Activated CD4-positive, alpha-beta T cell treated with anti-CD3 and anti-CD28 coated beads, Interleukin-2, amount 10 ng/mL, durations not matched to agents 7 days and 5 days (primary cell): ENCODE measurements at regions not wholly inside any gene's neighbourhood (a gene's known extent, or its start where the extent isn't known, plus 50 kb on each side); places are given as distances from the start of the nearest gene placed in this dataset.

Experiments used
- CTCF ChIA-PET: fragments of 350-600 bp; sonication (Branson Sonifier 250); formaldehyde crosslinking; loops from one replicate; lab custom pipeline; 2021; ENCODE audit warnings: antibody characterized with exemption; lab: Charles Lee
- POLR2A ChIA-PET: fragments of 350-600 bp; sonication (Branson Sonifier 250); formaldehyde crosslinking; loops from one replicate; lab custom pipeline; 2021; ENCODE audit warnings: antibody characterized with exemption; lab: Charles Lee
- DNase-seq: peaks from one replicate; pipeline ENCODE4 v3.0.0-alpha.2; 2020
- H3K27ac Mint-ChIP-seq: one replicate; pipeline ENCODE4 v1.8.0; 2021; ENCODE audit warnings: mild to moderate bottlenecking, moderate library complexity, mixed read lengths
- H3K27me3 Mint-ChIP-seq: one replicate; pipeline ENCODE4 v1.8.0; 2021; ENCODE audit warnings: mixed read lengths
- H3K36me3 Mint-ChIP-seq: one replicate; pipeline ENCODE4 v1.8.0; 2021; ENCODE audit warnings: low read depth, mixed read lengths
- H3K4me1 Mint-ChIP-seq: one replicate; pipeline ENCODE4 v1.8.0; 2021; ENCODE audit warnings: mixed read lengths
- H3K4me3 Mint-ChIP-seq: one replicate; pipeline ENCODE4 v1.8.0; 2021; ENCODE audit warnings: mild to moderate bottlenecking, moderate library complexity, mixed read lengths
- H3K9me3 Mint-ChIP-seq: one replicate; pipeline ENCODE4 v1.8.0; 2021; ENCODE audit warnings: mixed read lengths

DNA sequence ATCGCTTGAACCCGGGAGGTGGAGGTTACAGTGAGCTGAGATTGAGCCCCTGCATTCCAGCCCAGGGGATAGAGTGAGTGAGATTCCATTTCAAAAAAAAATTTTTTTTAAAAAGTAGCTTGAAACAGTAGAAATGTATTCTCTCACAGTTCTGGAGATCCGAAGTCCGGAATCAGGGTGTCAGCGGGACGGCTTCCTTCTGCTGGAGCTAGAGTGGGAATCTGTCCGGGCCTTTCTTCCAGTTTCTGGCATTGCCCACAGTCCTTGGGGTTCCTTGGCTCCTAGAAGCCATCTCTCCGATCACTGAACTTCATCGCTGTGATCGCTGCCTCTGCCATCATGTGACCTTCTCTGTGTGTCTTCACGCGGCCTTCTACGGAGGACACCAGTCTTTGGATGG is 181.2 kb upstream of the CIBAR2 start:
- no peak for DNase-seq
- H3K27me3 Mint-ChIP-seq = peaks cover 2% of the 10 kb centered on the region
- H3K9me3 Mint-ChIP-seq = no peaks in the 10 kb centered on the region
- no peaks in the 10 kb centered on the region for H3K36me3 Mint-ChIP-seq
- no peaks in the 10 kb centered on the region for H3K4me1 Mint-ChIP-seq
- H3K4me3 Mint-ChIP-seq = no peak overlapping the region
- ChIA-PET POLR2A (no interaction called here), CTCF (no interaction called here)
- H3K27ac Mint-ChIP-seq = no peak overlapping the region

- Mint-ChIP-seq H3K4me3 (no peak overlapping the region), H3K9me3 (no peaks in the 10 kb centered on the region), H3K36me3 (no peaks in the 10 kb centered on the region), H3K4me1 (no peaks in the 10 kb centered on the region), H3K27me3 (peaks cover 2% of the 10 kb centered on the region), H3K27ac (no peak overlapping the region)
- ChIA-PET CTCF (no interaction called here), POLR2A (no interaction called here)
- no peak for DNase-seq
Measured at GRCh38 chr16:85293904-85294642, 181.8 kb upstream of the CIBAR2 start.

DNA sequence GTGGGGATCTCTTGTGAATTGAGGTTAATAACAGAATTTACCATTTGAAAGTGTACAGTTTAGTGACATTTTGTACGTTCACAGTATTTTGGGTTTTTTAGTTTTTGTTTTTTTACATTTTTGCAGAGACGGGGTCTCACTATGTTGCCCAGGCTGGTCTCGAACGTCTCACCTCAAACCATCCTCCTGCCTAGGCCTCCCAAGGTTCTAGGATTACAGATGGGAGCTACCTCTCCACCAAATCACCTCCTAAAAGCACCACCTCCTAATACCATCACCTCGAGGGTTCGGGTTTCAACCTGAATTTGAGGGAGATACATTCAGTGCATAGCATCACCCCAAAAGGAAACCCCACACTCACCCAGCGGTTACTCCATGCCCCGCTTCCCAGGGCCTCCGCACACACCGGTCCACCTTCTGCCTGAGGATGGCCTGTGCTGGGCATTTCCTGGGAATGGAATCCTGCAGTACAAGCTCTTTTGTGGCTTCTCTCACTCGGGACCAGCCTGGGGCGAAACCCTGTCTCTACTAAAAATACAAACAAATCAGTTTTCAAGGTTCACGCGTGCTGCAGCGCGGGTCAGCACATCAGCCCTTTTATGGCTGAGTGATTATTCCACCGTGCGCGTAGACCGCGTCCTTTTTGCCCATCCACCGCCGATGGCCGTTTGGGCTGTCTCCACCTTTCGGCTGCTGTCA is 182.7 kb upstream of the CIBAR2 start:
- H3K27me3 Mint-ChIP-seq = peaks cover 2% of the 10 kb centered on the region
- H3K4me3 Mint-ChIP-seq = no peak overlapping the region
- POLR2A ChIA-PET = no interaction called here
- no peak for DNase-seq
- H3K9me3 Mint-ChIP-seq = no peaks in the 10 kb centered on the region
- H3K36me3 Mint-ChIP-seq = no peaks in the 10 kb centered on the region
- no peaks in the 10 kb centered on the region for H3K4me1 Mint-ChIP-seq
- no peak overlapping the region for H3K27ac Mint-ChIP-seq
- CTCF ChIA-PET = no interaction called here

DNA sequence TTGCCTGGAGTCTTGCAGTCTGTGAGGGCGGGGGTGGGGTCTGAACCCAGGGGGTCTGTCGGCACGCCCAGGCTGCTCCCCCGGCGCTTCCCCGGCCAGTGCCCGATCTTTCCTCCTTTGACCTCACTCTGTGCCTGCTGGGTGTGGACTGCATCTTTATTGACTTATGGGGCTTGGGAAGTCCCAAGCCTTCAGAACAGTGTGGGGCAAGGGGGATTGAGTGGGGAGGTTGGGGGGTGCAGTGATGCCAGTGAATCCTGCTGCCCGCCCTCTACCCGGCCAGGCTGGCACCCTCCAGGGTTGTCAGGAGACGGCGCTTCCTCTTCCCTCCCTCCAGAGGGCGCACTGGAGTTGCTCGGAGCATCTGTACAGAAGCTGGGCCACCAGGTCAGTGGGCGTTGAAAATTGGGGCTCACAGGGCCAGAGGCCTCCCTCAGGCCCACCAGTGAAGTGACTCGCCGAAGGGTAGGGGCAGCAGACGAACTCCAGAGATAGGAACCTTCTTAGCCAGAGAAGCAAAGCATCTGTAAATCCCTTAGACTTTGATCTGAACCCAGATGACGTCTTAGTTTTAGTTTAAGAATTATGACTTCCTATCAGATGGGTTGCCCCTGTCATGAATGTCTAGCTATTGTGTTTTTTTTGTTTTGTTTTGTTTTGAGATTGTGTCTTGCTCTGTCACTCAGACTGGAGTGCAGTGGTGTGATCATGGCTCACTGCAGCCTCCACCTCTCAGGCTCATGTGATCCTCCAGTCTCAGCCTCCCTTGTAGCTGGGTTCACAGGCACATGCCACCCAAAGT is 184.8 kb upstream of the CIBAR2 start:
- no peaks in the 10 kb centered on the region for H3K9me3 Mint-ChIP-seq
- no peak overlapping the region for H3K27ac Mint-ChIP-seq
- ChIA-PET CTCF (interaction anchor here (0.6 to 2.6 kb wide), 9 partner anchors 8 to 272 kb away, joined by 3 to 10 read pairs (median 4); no protein-coding TSS in a partner anchor), POLR2A (no interaction called here)
- H3K4me1 Mint-ChIP-seq = no peaks in the 10 kb centered on the region
- no peaks in the 10 kb centered on the region for H3K36me3 Mint-ChIP-seq
- no peak overlapping the region for H3K4me3 Mint-ChIP-seq
- peak; percentile 64 for DNase-seq
- H3K27me3 Mint-ChIP-seq = peaks cover 2% of the 10 kb centered on the region

DNA sequence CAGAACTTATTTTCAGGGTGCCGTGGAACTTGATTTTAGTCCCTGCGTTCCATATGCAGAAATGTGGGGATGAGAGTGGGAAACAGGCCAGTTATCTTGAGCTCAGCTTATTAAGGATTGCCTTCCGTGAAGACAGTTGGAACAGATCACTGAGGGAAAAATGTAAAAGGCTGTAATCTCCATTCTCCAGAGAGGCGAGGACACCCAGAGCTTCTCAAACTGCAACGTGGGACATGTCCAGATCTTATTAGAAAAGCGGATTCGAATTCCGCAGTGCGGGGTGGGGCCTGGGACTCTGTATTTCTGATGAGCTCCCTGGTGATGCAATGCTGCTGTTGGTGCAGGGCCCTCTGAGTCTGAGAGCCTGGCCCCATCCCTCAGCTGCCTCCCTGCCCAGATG is 185.6 kb upstream of the CIBAR2 start:
- POLR2A ChIA-PET = no interaction called here
- Mint-ChIP-seq H3K4me1 (no peaks in the 10 kb centered on the region), H3K9me3 (no peaks in the 10 kb centered on the region), H3K36me3 (no peaks in the 10 kb centered on the region), H3K27ac (no peak overlapping the region), H3K27me3 (peaks cover 2% of the 10 kb centered on the region), H3K4me3 (no peak overlapping the region)
- CTCF ChIA-PET = interaction anchor here (0.5 to 2.6 kb wide), 6 partner anchors 8 to 311 kb away, joined by 3 to 10 read pairs (median 4); no protein-coding TSS in a partner anchor
- no peak for DNase-seq

DNA sequence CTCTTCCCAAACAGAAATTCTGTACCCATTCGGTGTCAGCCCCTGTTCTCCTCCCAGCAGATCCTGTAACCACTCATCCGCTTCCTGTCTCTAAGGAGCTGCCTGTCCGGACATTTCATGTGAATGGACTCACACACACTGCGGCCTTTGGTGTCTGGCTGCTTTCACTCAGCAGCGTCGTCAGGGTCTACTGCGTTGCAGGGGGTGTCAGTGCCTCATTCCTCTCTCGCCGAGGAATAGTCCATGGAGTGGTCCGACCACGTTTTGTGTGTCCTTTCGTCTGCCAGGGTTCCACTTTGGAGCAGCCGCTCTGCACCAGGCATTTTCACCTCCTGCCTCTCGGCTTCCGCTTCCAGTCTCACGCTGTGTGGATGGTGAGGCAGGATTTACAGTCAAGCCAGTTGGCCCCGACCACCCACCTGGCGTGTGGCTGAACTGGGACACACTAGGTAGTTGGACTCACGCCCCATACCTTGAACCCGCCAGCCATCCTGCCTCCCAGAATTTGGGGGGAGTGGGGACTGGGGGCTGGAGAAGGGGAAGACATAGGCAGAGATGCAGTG is 188.2 kb upstream of the CIBAR2 start:
- ChIA-PET CTCF (no interaction called here), POLR2A (no interaction called here)
- Mint-ChIP-seq H3K9me3 (no peaks in the 10 kb centered on the region), H3K27ac (no peak overlapping the region), H3K4me1 (peaks cover 19% of the 10 kb centered on the region), H3K36me3 (no peaks in the 10 kb centered on the region), H3K27me3 (no peaks in the 10 kb centered on the region), H3K4me3 (no peak overlapping the region)
- DNase-seq = no peak

- ChIA-PET POLR2A (no interaction called here), CTCF (no interaction called here)
- Mint-ChIP-seq H3K4me3 (no peak overlapping the region), H3K27ac (no peak overlapping the region), H3K9me3 (no peaks in the 10 kb centered on the region), H3K27me3 (no peaks in the 10 kb centered on the region), H3K36me3 (no peaks in the 10 kb centered on the region), H3K4me1 (peaks cover 26% of the 10 kb centered on the region)
- no peak for DNase-seq
Measured at GRCh38 chr16:85301231-85301630, 189.0 kb upstream of the CIBAR2 start.

DNA sequence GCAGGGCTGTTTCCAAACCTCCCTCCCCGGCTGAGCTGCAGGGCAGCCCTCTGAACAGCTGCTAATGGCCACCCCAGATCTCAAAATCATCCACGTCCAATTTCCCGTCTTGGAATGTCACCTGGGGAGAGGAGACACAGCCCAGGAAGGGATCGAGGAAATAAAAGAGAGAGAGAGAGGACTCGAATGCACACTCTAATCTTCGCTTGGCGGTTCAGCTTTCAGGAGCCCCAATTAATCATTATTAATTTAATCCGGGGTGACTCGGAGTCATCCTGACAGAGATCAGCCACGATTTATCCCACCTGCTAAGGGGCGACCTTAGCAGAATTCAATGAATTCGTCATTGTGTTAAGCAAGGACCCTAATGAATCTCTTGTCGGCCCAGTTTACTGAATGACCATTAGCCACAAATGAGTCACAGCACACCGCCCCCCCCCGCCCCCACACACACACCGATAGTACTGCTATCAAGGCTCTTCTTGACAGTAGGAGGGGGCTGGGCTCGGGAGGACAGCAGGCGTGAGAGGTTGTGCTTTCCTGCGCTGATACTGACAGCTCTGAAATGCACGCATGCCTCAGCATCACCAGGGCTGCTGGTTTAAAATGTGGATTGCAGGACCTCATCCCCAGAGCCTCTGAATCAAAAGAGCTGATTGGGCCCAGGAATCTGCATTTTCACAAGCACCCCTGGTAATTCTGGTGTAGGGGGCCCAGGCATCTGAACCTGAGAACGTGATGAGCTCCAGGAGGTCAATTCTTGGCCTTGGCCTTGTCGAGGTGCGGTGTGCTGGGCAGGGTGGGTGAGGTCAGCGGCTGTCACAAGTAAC is 190.0 kb upstream of the CIBAR2 start:
- Mint-ChIP-seq H3K27me3 (no peaks in the 10 kb centered on the region), H3K36me3 (no peaks in the 10 kb centered on the region), H3K9me3 (no peaks in the 10 kb centered on the region), H3K4me3 (no peak overlapping the region), H3K27ac (no peak overlapping the region), H3K4me1 (peaks cover 33% of the 10 kb centered on the region)
- no peak for DNase-seq
- CTCF ChIA-PET = interaction anchor here (1.1 to 2.5 kb wide), 3 partner anchors 12 to 309 kb away, joined by 3 to 9 read pairs (median 3); no protein-coding TSS in a partner anchor
- POLR2A ChIA-PET = no interaction called here

GRCh38 chr16:85302848-85303353 is 190.6 kb upstream of the CIBAR2 start:
- no peaks in the 10 kb centered on the region for H3K36me3 Mint-ChIP-seq
- H3K27ac Mint-ChIP-seq = peak overlapping the region; percentile 80
- no peak for DNase-seq
- no peaks in the 10 kb centered on the region for H3K9me3 Mint-ChIP-seq
- ChIA-PET POLR2A (no interaction called here), CTCF (interaction anchor here (1.2 to 2.5 kb wide), 2 partner anchors 11 to 308 kb away, joined by 3 to 9 read pairs; no protein-coding TSS in a partner anchor)
- peaks cover 39% of the 10 kb centered on the region for H3K4me1 Mint-ChIP-seq
- no peaks in the 10 kb centered on the region for H3K27me3 Mint-ChIP-seq
- H3K4me3 Mint-ChIP-seq = peak overlapping the region; percentile 76

DNA sequence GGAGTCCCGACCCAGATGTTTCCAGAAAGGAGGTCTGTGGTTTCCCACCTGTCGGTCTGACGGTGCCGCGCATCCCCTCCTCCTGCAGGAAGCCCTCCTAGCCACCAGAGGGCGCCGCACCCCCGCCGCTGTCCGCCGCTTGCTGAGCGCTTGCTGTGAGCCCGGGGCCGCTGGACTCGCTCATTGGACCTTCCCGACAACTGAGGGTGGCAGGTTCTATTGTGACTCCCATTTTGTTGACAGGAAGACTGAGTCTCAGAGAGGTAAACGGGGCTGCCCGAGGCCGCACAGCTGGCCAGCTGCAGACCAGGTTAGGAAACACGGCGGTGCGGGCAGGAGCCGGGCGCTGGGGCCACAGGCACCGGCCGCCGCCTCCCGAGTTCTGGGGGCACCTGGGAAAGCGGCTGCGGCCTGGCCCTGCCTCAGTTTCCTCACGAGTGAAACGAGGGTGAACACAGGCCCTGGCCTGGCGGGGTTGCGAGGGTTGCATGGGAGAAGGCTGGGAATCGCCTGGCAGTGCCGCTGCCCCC is 191.1 kb upstream of the CIBAR2 start:
- ChIA-PET CTCF (interaction anchor here (1.2 to 2.5 kb wide), 2 partner anchors 11 to 308 kb away, joined by 3 to 9 read pairs; no protein-coding TSS in a partner anchor), POLR2A (no interaction called here)
- Mint-ChIP-seq H3K36me3 (no peaks in the 10 kb centered on the region), H3K4me3 (peak overlapping the region; percentile 76), H3K27me3 (no peaks in the 10 kb centered on the region), H3K9me3 (no peaks in the 10 kb centered on the region), H3K4me1 (peaks cover 44% of the 10 kb centered on the region), H3K27ac (peak overlapping the region; percentile 80)
- peak; percentile 79 for DNase-seq

GRCh38 chr16:85304337-85304736 is 192.1 kb upstream of the CIBAR2 start:
- peak overlapping the region; percentile 80 for H3K27ac Mint-ChIP-seq
- ChIA-PET POLR2A (no interaction called here), CTCF (interaction anchor here (1.3 to 2.5 kb wide), 3 partner anchors 10 to 117 kb away, joined by 3 to 9 read pairs (median 3); no protein-coding TSS in a partner anchor)
- no peaks in the 10 kb centered on the region for H3K9me3 Mint-ChIP-seq
- peak overlapping the region; percentile 76 for H3K4me3 Mint-ChIP-seq
- H3K4me1 Mint-ChIP-seq = peaks cover 51% of the 10 kb centered on the region
- no peak for DNase-seq
- no peaks in the 10 kb centered on the region for H3K27me3 Mint-ChIP-seq
- H3K36me3 Mint-ChIP-seq = no peaks in the 10 kb centered on the region
